ENCODE measurements at regions not wholly inside any gene's neighbourhood (a gene's known extent, or its start where the extent isn't known, plus 50 kb on each side); places are given as distances from the start of the nearest gene placed in this dataset.

GRCh38 chr15:91524534-91524933, 329.0 kb upstream of the SLCO3A1 start:
- H3K9me3 ChIP-seq: no peaks in the 10 kb centered on the region
- ChIA-PET CTCF (interaction anchor here (0.9 to 1.6 kb wide), 2 partner anchors 17 to 222 kb away, joined by 3 to 5 read pairs; no protein-coding TSS in a partner anchor), POLR2A (no interaction called here)
- H3K9me2 ChIP-seq: no peaks in the 10 kb centered on the region
- no peak overlapping the region for H3K27ac ChIP-seq (ENCODE audit: low read depth in 2 of 2, low read length in 1 of 2)
- 59% methylated on average over 2 of the region's 2 CpGs for WGBS (ENCODE audit: low lambda C conversion rate)
- no peak overlapping the region for H2AFZ ChIP-seq (ENCODE audit: low read depth)
- no peak for DNase-seq
- H3F3A ChIP-seq (replicated peaks; ENCODE audit: insufficient read depth): peaks cover 9% of the 10 kb centered on the region
- no peaks in the 10 kb centered on the region for H3K36me3 ChIP-seq (replicated peaks in 1 of 2; ENCODE audit: control insufficient read depth in 1 of 2, insufficient read depth in 2 of 2, low read length in 1 of 2)
- no peak for TF ChIP-seq RAD21 (IDR thresholded peaks at IDR 0.05; ENCODE audit: low read length)
- TF ChIP-seq ELF1 (IDR thresholded peaks at IDR 0.05): no peak
- no peak for TF ChIP-seq RCOR1 (IDR thresholded peaks at IDR 0.05; ENCODE audit: low read length)
- TF ChIP-seq RFX5 (IDR thresholded peaks at IDR 0.05; ENCODE audit: low read length): no peak
- TF ChIP-seq, protein P1, sequence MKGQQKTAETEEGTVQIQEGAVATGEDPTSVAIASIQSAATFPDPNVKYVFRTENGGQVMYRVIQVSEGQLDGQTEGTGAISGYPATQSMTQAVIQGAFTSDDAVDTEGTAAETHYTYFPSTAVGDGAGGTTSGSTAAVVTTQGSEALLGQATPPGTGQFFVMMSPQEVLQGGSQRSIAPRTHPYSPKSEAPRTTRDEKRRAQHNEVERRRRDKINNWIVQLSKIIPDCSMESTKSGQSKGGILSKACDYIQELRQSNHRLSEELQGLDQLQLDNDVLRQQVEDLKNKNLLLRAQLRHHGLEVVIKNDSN (IDR thresholded peaks at IDR 0.05; ENCODE audit: borderline replicate concordance, low read depth): no peak
- TF ChIP-seq GATA2 (CRISPR knock-in tag; IDR thresholded peaks at IDR 0.05): no peak
- TF ChIP-seq SMC3 (IDR thresholded peaks at IDR 0.05; ENCODE audit: low read depth, low read length): no peak
- no peak for TF ChIP-seq TCF12 (IDR thresholded peaks at IDR 0.05)
- TF ChIP-seq MEF2A (IDR thresholded peaks at IDR 0.05; ENCODE audit: borderline replicate concordance, low read depth): no peak
- TF ChIP-seq GABPA (IDR thresholded peaks at IDR 0.05; ENCODE audit: low read depth): no peak
- H3K27me3 ChIP-seq (ENCODE audit: insufficient read depth): no peaks in the 10 kb centered on the region
- peaks cover 0 to 6% of the 10 kb centered on the region in 2 experiments; a peak in 1 of 4 replicates for H3K4me1 ChIP-seq (ENCODE audit: control insufficient read depth in 1 of 2, insufficient read depth in 2 of 2, low read depth in 1 of 2, low read length in 1 of 2)
- H3K4me3 ChIP-seq (ENCODE audit: low read depth in 2 of 2, low read length in 1 of 2): no peak overlapping the region
- no peak overlapping the region for H3K9ac ChIP-seq
- H3K79me2 ChIP-seq (ENCODE audit: insufficient read depth): no peaks in the 10 kb centered on the region
- no peaks in the 10 kb centered on the region for H4K20me1 ChIP-seq (ENCODE audit: insufficient read depth)
- no peak overlapping the region for H3K4me2 ChIP-seq

DNA sequence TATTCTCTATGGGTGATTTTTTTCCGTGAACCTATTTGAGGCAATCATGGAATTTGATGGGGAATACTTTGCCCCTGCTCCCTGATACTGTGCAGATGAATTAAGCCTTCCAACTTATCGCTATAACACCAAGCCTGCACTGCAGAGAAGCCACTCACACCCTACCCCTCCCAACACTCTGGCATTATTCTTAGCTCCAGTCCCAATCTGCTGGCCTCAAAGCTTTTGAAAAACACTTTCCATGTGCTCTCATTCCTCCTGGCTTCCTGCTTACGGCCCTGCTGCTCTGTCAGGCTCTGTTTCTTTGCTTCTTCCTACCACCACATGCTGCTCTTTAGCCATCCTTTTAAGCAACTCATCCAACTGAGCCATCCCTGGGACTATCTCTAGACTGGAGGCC, 327.8 kb upstream of the SLCO3A1 start:
- no peaks in the 10 kb centered on the region for H3K36me3 ChIP-seq (replicated peaks in 1 of 2; ENCODE audit: control insufficient read depth in 1 of 2, insufficient read depth in 2 of 2, low read length in 1 of 2)
- H4K20me1 ChIP-seq (ENCODE audit: insufficient read depth): no peaks in the 10 kb centered on the region
- 78% methylated on average over 3 of the region's 3 CpGs for WGBS (ENCODE audit: low lambda C conversion rate)
- peaks cover 0 to 6% of the 10 kb centered on the region in 2 experiments; a peak in 1 of 4 replicates for H3K4me1 ChIP-seq (ENCODE audit: control insufficient read depth in 1 of 2, insufficient read depth in 2 of 2, low read depth in 1 of 2, low read length in 1 of 2)
- TF ChIP-seq SIN3A (IDR thresholded peaks at IDR 0.05; ENCODE audit: borderline replicate concordance, low read depth, low read length) (no peak), RXRA (IDR thresholded peaks at IDR 0.05; ENCODE audit: borderline replicate concordance, low read depth) (no peak)
- no peak overlapping the region for H3K4me2 ChIP-seq
- H3F3A ChIP-seq (replicated peaks; ENCODE audit: insufficient read depth): peaks cover 9% of the 10 kb centered on the region
- no peak overlapping the region for H3K9ac ChIP-seq
- no peaks in the 10 kb centered on the region for H3K79me2 ChIP-seq (ENCODE audit: insufficient read depth)
- no peaks in the 10 kb centered on the region for H3K27me3 ChIP-seq (ENCODE audit: insufficient read depth)
- H3K9me2 ChIP-seq: no peaks in the 10 kb centered on the region
- POLR2A ChIA-PET: no interaction called here
- CTCF ChIA-PET: interaction anchor here (1.4 kb wide), 1 partner anchor 223 kb away, joined by 6 read pairs; no protein-coding TSS in a partner anchor
- no peak overlapping the region for H3K27ac ChIP-seq (ENCODE audit: low read depth in 2 of 2, low read length in 1 of 2)
- no peak for DNase-seq
- no peak overlapping the region for H2AFZ ChIP-seq (ENCODE audit: low read depth)
- H3K4me3 ChIP-seq (ENCODE audit: low read depth in 2 of 2, low read length in 1 of 2): no peak overlapping the region
- H3K9me3 ChIP-seq: no peaks in the 10 kb centered on the region

DNA sequence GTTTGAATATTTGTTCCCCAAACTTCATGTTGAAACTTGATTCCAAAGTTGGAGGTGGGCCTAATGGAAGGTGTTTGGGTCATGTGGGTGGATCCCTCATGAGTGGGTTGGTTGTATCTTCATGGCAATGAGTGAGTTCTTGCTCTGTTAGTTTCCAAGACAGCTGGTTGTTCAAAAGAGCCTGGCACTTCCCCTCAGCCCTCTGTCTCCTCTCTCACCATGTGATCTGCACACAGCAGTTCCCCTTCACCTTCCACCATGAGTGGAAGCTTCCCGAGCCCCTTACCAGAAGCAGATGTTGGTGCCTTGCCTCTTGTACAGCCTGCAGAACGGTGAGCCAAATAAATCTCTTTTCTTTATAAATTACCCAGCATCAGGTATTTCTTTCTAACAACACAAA, 327.1 kb upstream of the SLCO3A1 start:
- Histone ChIP-seq H3K79me2 (ENCODE audit: insufficient read depth) (no peaks in the 10 kb centered on the region), H3K27ac (ENCODE audit: low read depth in 2 of 2, low read length in 1 of 2) (no peak overlapping the region), H3F3A (replicated peaks; ENCODE audit: insufficient read depth) (peaks cover 9% of the 10 kb centered on the region), H3K9me3 (no peaks in the 10 kb centered on the region), H3K9ac (no peak overlapping the region), H4K20me1 (ENCODE audit: insufficient read depth) (no peaks in the 10 kb centered on the region), H2AFZ (ENCODE audit: low read depth) (no peak overlapping the region), H3K27me3 (ENCODE audit: insufficient read depth) (no peaks in the 10 kb centered on the region), H3K9me2 (no peaks in the 10 kb centered on the region), H3K4me3 (ENCODE audit: low read depth in 2 of 2, low read length in 1 of 2) (no peak overlapping the region), H3K36me3 (replicated peaks in 1 of 2; ENCODE audit: control insufficient read depth in 1 of 2, insufficient read depth in 2 of 2, low read length in 1 of 2) (no peaks in the 10 kb centered on the region), H3K4me2 (no peak overlapping the region), H3K4me1 (ENCODE audit: control insufficient read depth in 1 of 2, insufficient read depth in 2 of 2, low read depth in 1 of 2, low read length in 1 of 2) (peaks cover 0 to 6% of the 10 kb centered on the region in 2 experiments; a peak in 1 of 4 replicates)
- POLR2A ChIA-PET: no interaction called here
- TF ChIP-seq SMC3 (IDR thresholded peaks at IDR 0.05; ENCODE audit: low read depth, low read length) (no peak), JUND (IDR thresholded peaks at IDR 0.05) (no peak), TCF12 (IDR thresholded peaks at IDR 0.05) (no peak), MEF2A (IDR thresholded peaks at IDR 0.05; ENCODE audit: borderline replicate concordance, low read depth) (no peak), RAD21 (IDR thresholded peaks at IDR 0.05; ENCODE audit: low read length) (no peak), TAF1 (IDR thresholded peaks at IDR 0.05; ENCODE audit: borderline replicate concordance, low read depth, low read length) (no peak), GABPA (IDR thresholded peaks at IDR 0.05; ENCODE audit: low read depth) (no peak), RCOR1 (IDR thresholded peaks at IDR 0.05; ENCODE audit: low read length) (no peak), FOXJ3 (CRISPR knock-in tag; IDR thresholded peaks at IDR 0.05) (no peak)
- TF ChIP-seq, protein P2, sequence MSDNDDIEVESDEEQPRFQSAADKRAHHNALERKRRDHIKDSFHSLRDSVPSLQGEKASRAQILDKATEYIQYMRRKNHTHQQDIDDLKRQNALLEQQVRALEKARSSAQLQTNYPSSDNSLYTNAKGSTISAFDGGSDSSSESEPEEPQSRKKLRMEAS (IDR thresholded peaks at IDR 0.05; ENCODE audit: low read depth): no peak
- TF ChIP-seq, protein P3, sequence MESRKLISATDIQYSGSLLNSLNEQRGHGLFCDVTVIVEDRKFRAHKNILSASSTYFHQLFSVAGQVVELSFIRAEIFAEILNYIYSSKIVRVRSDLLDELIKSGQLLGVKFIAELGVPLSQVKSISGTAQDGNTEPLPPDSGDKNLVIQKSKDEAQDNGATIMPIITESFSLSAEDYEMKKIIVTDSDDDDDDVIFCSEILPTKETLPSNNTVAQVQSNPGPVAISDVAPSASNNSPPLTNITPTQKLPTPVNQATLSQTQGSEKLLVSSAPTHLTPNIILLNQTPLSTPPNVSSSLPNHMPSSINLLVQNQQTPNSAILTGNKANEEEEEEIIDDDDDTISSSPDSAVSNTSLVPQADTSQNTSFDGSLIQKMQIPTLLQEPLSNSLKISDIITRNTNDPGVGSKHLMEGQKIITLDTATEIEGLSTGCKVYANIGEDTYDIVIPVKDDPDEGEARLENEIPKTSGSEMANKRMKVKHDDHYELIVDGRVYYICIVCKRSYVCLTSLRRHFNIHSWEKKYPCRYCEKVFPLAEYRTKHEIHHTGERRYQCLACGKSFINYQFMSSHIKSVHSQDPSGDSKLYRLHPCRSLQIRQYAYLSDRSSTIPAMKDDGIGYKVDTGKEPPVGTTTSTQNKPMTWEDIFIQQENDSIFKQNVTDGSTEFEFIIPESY (IDR thresholded peaks at IDR 0.05; ENCODE audit: borderline replicate concordance, low read depth): no peak
- TF ChIP-seq, protein P4, sequence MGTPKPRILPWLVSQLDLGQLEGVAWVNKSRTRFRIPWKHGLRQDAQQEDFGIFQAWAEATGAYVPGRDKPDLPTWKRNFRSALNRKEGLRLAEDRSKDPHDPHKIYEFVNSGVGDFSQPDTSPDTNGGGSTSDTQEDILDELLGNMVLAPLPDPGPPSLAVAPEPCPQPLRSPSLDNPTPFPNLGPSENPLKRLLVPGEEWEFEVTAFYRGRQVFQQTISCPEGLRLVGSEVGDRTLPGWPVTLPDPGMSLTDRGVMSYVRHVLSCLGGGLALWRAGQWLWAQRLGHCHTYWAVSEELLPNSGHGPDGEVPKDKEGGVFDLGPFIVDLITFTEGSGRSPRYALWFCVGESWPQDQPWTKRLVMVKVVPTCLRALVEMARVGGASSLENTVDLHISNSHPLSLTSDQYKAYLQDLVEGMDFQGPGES (IDR thresholded peaks at IDR 0.05; ENCODE audit: low read depth, low read length): no peak
- TF ChIP-seq, protein P1 (IDR thresholded peaks at IDR 0.05; ENCODE audit: borderline replicate concordance, low read depth): no peak
- no peak for DNase-seq
- 79% methylated on average over 2 of the region's 2 CpGs for WGBS (ENCODE audit: low lambda C conversion rate)
- CTCF ChIA-PET: interaction anchor here (0.9 to 1.4 kb wide), 2 partner anchors 224 kb away, joined by 3 to 6 read pairs; no protein-coding TSS in a partner anchor
